CD8-positive, alpha-beta memory T cell (primary cell): ENCODE measurements at regions not wholly inside any gene's neighbourhood (a gene's known extent, or its start where the extent isn't known, plus 50 kb on each side); places are given as distances from the start of the nearest gene placed in this dataset.

Source experiments
- CTCF ChIA-PET: fragments of 350-600 bp; sonication (Branson Sonifier 250); formaldehyde crosslinking; loops from one replicate; lab custom pipeline; 2021; ENCODE audit warnings: antibody characterized with exemption; lab: Charles Lee
- POLR2A ChIA-PET: fragments of 350-600 bp; sonication (Branson Sonifier 250); formaldehyde crosslinking; loops from one replicate; lab custom pipeline; 2021; ENCODE audit warnings: antibody characterized with exemption; lab: Charles Lee
- DNase-seq, 5 donors: peaks; one replicate each; pipeline versions ENCODE4 v3.0.0 to v3.0.0-alpha.2; 2020 to 2022; ENCODE audit warnings: mixed read lengths in 1 of 5
- H3K27ac ChIP-seq: one replicate; pipeline ENCODE4 v1.7.0; 2013; ENCODE audit warnings: low read depth, mild to moderate bottlenecking, low read length, moderate library complexity
- H3K27me3 ChIP-seq: 2 replicates; pipeline ENCODE4 v1.7.0; 2013; ENCODE audit warnings: low read length, mild to moderate bottlenecking; ENCODE audit not compliant: insufficient read depth, poor library complexity, severe bottlenecking
- H3K36me3 ChIP-seq: 2 replicates; pipeline ENCODE4 v1.7.0; 2013; ENCODE audit warnings: mild to moderate bottlenecking, low read length, moderate library complexity; ENCODE audit not compliant: insufficient read depth
- H3K4me1 ChIP-seq: 2 replicates; pipeline ENCODE4 v1.7.0; 2013; ENCODE audit warnings: mild to moderate bottlenecking, low read length, moderate library complexity; ENCODE audit not compliant: insufficient read depth
- H3K4me3 ChIP-seq: 2 replicates; pipeline ENCODE4 v1.7.0; 2013; ENCODE audit warnings: mild to moderate bottlenecking, low read length
- H3K9me3 ChIP-seq: 2 replicates; pipeline ENCODE4 v1.7.0; 2013; ENCODE audit warnings: mild to moderate bottlenecking, low read length
- H3K27ac Mint-ChIP-seq, 8 donors: one replicate each; pipeline ENCODE4 v1.8.0; 2020 to 2021; ENCODE audit warnings: mixed read lengths in 8 of 8, mild to moderate bottlenecking in 6 of 8, inconsistent platforms in 3 of 8, moderate library complexity in 3 of 8
- H3K27me3 Mint-ChIP-seq, 2 donors: one replicate each; pipeline ENCODE4 v1.8.0; 2020 to 2021; ENCODE audit warnings: mixed read lengths in 2 of 2, mild to moderate bottlenecking in 1 of 2, moderate library complexity in 1 of 2
- H3K36me3 Mint-ChIP-seq, 3 donors: one replicate each; pipeline ENCODE4 v1.8.0; 2020 to 2021; ENCODE audit warnings: mixed read lengths in 3 of 3, inconsistent platforms in 1 of 3, mild to moderate bottlenecking in 1 of 3
- H3K4me1 Mint-ChIP-seq, 3 donors: one replicate each; pipeline ENCODE4 v1.8.0; 2020 to 2021; ENCODE audit warnings: mixed read lengths in 3 of 3, inconsistent platforms in 1 of 3, mild to moderate bottlenecking in 1 of 3
- H3K4me3 Mint-ChIP-seq, 7 donors: one replicate each; pipeline ENCODE4 v1.8.0; 2020 to 2021; ENCODE audit warnings: mixed read lengths in 7 of 7, mild to moderate bottlenecking in 6 of 7, moderate library complexity in 4 of 7, inconsistent platforms in 2 of 7
- H3K9me3 Mint-ChIP-seq, 5 donors: one replicate each; pipeline ENCODE4 v1.8.0; 2020 to 2022; ENCODE audit warnings: mixed read lengths in 5 of 5, mild to moderate bottlenecking in 3 of 5, moderate library complexity in 2 of 5, inconsistent platforms in 1 of 5

DNA sequence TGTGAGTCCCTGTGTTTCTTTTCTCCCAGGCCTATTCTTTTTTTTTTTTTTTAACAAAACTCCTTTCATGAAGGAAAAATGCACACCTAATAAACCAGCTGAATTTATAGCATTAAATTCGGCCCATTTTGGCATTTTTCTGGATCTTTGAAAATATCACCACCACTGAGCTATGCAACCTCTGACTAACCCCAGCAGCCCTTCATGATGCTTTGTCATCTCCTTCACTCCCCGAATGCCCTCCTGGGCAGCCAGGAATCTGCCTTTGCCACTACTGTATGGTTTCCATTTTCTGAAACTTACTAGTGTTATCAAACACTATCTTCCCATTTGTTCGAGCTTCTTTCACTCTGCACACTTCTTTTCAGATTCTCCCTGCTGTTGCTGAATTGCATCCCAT lies 97.9 kb downstream of the ZNF280B start:
- Mint-ChIP-seq H3K9me3 (no peaks in the 10 kb centered on the region), H3K36me3 (no peaks in the 10 kb centered on the region), H3K27me3 (peaks cover 23 to 84% of the 10 kb centered on the region in 2 donors), H3K27ac (peak overlapping the region in 1 of 8 donors; percentile 51), H3K4me1 (no peaks in the 10 kb centered on the region), H3K4me3 (no peak overlapping the region)
- peaks cover 8% of the 10 kb centered on the region for H3K27me3 ChIP-seq
- no peaks in the 10 kb centered on the region for H3K36me3 ChIP-seq
- CTCF ChIA-PET: no interaction called here
- no peaks in the 10 kb centered on the region for H3K4me1 ChIP-seq
- H3K27ac ChIP-seq: no peak overlapping the region
- H3K9me3 ChIP-seq: no peaks in the 10 kb centered on the region
- H3K4me3 ChIP-seq: no peak overlapping the region
- DNase-seq: no peak
- POLR2A ChIA-PET: no interaction called here

DNA sequence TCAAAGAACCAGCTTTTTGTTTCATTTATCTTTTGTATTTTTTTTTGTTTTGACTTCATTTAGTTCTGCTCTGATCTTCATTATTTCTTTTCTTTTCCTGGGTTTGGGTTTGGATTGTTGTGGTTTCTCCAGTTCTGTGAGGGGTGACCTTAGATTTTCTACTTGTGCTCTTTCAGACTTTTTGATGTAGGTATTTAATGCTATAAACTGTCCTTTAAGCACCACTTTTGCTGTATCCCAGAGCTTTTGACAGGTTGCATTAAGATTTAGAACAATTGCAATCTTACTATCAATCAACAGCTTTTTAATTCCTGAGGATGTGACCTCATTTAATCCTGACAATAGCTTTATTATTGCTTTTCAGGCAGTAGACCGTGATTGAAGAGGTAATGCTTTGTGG lies 94.3 kb downstream of the ZNF280B start:
- no peaks in the 10 kb centered on the region for H3K4me1 Mint-ChIP-seq
- no peak for DNase-seq
- CTCF ChIA-PET: no interaction called here
- no peak overlapping the region for H3K27ac Mint-ChIP-seq
- H3K27me3 ChIP-seq: peaks cover 10% of the 10 kb centered on the region
- H3K27me3 Mint-ChIP-seq: peaks cover 17 to 83% of the 10 kb centered on the region in 2 donors
- H3K9me3 Mint-ChIP-seq: no peaks in the 10 kb centered on the region
- H3K27ac ChIP-seq: no peak overlapping the region
- no peak overlapping the region for H3K4me3 Mint-ChIP-seq
- H3K9me3 ChIP-seq: no peaks in the 10 kb centered on the region
- no peaks in the 10 kb centered on the region for H3K4me1 ChIP-seq
- no peaks in the 10 kb centered on the region for H3K36me3 Mint-ChIP-seq
- POLR2A ChIA-PET: no interaction called here
- H3K4me3 ChIP-seq: no peak overlapping the region
- H3K36me3 ChIP-seq: no peaks in the 10 kb centered on the region

DNA sequence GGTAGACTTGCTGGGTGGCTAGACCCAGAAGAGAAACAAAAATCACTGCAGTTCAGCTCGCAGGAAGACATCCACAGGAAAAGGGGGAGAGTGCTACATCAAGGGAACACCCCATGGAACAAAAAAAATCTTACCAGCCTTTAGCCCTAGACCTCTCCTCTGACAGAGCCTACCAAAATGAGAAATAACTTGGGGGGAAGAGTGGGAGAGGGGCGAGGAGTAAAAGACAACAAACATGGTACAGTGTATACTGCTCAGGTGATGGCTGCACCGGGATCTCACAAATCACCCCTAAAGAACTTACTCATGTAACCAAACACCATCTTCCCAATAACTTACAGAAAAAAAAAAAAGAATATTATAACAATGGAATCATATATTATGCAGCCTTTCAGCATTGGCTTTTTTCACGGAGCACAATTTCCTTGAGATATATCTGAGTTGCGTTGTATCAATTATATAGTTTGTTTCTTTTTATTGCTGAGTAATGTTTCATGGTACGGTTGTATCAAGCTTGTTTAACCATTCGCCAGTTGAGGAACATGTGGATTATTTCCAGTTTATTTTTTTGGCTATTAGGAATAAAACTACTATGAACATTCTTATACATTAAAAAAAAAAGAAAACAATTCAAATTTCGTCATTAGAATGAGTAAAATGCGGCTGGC lies 90.9 kb downstream of the ZNF280B start:
- H3K4me1 Mint-ChIP-seq: no peaks in the 10 kb centered on the region
- Histone ChIP-seq H3K27me3 (peaks cover 3% of the 10 kb centered on the region), H3K9me3 (no peaks in the 10 kb centered on the region), H3K36me3 (no peaks in the 10 kb centered on the region), H3K27ac (no peak overlapping the region), H3K4me3 (no peak overlapping the region), H3K4me1 (no peaks in the 10 kb centered on the region)
- no peak overlapping the region for H3K4me3 Mint-ChIP-seq
- no peaks in the 10 kb centered on the region for H3K36me3 Mint-ChIP-seq
- ChIA-PET CTCF (no interaction called here), POLR2A (no interaction called here)
- H3K27ac Mint-ChIP-seq: no peak overlapping the region
- H3K27me3 Mint-ChIP-seq: peaks cover 14 to 79% of the 10 kb centered on the region in 2 donors
- no peak for DNase-seq
- no peaks in the 10 kb centered on the region for H3K9me3 Mint-ChIP-seq

DNA sequence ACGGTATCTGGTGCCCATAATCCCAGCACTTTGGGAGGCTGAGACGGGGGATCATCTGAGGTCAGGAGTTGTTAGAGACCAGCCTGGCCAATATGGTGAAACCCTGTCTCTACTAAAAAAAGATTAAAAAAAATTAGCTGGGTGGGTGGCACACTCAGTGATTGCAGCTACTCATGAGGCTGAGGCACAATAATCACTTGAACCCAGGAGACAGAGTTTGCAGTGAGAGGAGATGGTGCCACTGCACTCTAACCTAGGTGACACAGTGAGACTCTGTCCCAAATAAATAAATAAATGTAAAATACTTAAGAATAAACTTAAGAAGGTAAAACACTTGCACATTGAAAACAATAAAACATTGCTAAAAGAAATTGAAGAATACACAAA lies 90.4 kb downstream of the ZNF280B start:
- no peak for DNase-seq
- Mint-ChIP-seq H3K4me1 (no peaks in the 10 kb centered on the region), H3K9me3 (no peaks in the 10 kb centered on the region), H3K27ac (no peak overlapping the region), H3K36me3 (no peaks in the 10 kb centered on the region), H3K27me3 (peaks cover 13 to 76% of the 10 kb centered on the region in 2 donors), H3K4me3 (no peak overlapping the region)
- Histone ChIP-seq H3K4me3 (no peak overlapping the region), H3K4me1 (no peaks in the 10 kb centered on the region), H3K27ac (no peak overlapping the region), H3K36me3 (no peaks in the 10 kb centered on the region), H3K9me3 (no peaks in the 10 kb centered on the region), H3K27me3 (peaks cover 3% of the 10 kb centered on the region)
- ChIA-PET CTCF (no interaction called here), POLR2A (no interaction called here)

DNA sequence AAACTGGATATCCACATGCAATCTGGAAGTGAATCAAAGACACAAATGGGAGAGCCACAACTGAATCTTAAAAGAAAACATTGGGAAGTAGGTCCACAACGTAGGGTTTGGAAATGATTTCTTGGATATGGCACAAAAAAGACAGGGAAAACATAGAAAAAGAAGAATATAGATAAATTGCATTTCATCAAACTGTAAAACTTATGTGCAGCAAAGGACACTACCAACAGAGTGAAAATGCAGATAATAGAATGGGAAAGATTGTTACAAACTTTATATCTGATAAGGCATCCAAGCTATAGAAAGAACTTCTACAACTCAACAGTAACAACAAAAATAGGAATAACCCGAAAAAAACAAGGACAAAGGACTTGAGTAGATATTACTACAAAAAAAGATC lies 89.6 kb downstream of the ZNF280B start:
- Histone ChIP-seq H3K36me3 (no peaks in the 10 kb centered on the region), H3K9me3 (no peaks in the 10 kb centered on the region), H3K4me1 (no peaks in the 10 kb centered on the region), H3K27me3 (peaks cover 3% of the 10 kb centered on the region), H3K4me3 (no peak overlapping the region), H3K27ac (no peak overlapping the region)
- ChIA-PET POLR2A (no interaction called here), CTCF (no interaction called here)
- no peaks in the 10 kb centered on the region for H3K4me1 Mint-ChIP-seq
- H3K4me3 Mint-ChIP-seq: no peak overlapping the region
- peaks cover 13 to 73% of the 10 kb centered on the region in 2 donors for H3K27me3 Mint-ChIP-seq
- no peak for DNase-seq
- H3K9me3 Mint-ChIP-seq: no peaks in the 10 kb centered on the region
- H3K36me3 Mint-ChIP-seq: no peaks in the 10 kb centered on the region
- no peak overlapping the region for H3K27ac Mint-ChIP-seq

DNA sequence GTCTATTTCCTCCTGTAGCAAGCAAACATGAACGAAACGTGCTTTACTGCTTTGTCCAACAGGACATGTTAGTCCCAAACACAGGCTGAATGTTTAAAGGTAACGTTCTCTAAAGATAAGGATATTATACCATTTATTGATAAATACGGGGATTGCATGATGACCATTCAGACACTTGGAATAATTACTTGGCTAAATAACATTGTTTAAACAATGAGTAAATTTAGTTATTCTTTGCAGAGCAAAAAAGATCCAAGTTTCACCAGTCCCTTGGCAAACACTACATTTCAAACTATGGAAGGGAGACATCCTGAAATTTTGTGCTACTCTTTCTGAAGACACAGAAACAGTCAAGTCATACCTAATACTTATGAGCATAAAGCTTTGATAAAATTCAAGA lies 88.0 kb downstream of the ZNF280B start:
- H3K4me3 ChIP-seq: no peak overlapping the region
- Mint-ChIP-seq H3K27me3 (peaks cover 12 to 70% of the 10 kb centered on the region in 2 donors), H3K4me3 (no peak overlapping the region), H3K9me3 (no peaks in the 10 kb centered on the region), H3K36me3 (no peaks in the 10 kb centered on the region), H3K4me1 (no peaks in the 10 kb centered on the region), H3K27ac (no peak overlapping the region)
- CTCF ChIA-PET: no interaction called here
- no peaks in the 10 kb centered on the region for H3K36me3 ChIP-seq
- H3K4me1 ChIP-seq: no peaks in the 10 kb centered on the region
- no peak overlapping the region for H3K27ac ChIP-seq
- H3K27me3 ChIP-seq: peaks cover 3% of the 10 kb centered on the region
- no peak for DNase-seq
- POLR2A ChIA-PET: no interaction called here
- H3K9me3 ChIP-seq: no peaks in the 10 kb centered on the region

DNA sequence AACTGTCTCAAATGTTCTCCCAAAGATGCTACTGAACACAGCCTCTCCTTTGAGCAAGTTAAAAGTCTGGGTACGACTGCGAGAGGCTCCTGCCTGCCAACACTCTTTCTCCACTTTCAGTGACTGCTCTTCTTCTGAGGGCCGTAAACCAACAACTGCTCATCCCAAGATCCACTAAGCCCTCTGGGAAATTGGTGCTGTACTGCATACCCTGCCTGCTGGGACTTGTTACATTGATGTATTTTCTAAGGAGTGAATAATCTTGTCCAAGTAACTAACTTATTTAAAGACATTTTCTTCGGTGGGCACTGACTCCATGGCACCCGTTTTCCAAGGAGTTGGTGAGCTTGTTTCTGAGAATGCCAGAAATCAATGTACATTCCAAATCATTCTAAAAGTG lies 87.2 kb downstream of the ZNF280B start:
- Mint-ChIP-seq H3K9me3 (no peaks in the 10 kb centered on the region), H3K36me3 (no peaks in the 10 kb centered on the region), H3K4me1 (no peaks in the 10 kb centered on the region), H3K27me3 (peaks cover 10 to 64% of the 10 kb centered on the region in 2 donors), H3K27ac (no peak overlapping the region), H3K4me3 (no peak overlapping the region)
- ChIA-PET POLR2A (no interaction called here), CTCF (no interaction called here)
- peaks cover 3% of the 10 kb centered on the region for H3K27me3 ChIP-seq
- DNase-seq: no peak
- H3K4me3 ChIP-seq: no peak overlapping the region
- no peaks in the 10 kb centered on the region for H3K36me3 ChIP-seq
- no peak overlapping the region for H3K27ac ChIP-seq
- no peaks in the 10 kb centered on the region for H3K9me3 ChIP-seq
- H3K4me1 ChIP-seq: no peaks in the 10 kb centered on the region

DNA sequence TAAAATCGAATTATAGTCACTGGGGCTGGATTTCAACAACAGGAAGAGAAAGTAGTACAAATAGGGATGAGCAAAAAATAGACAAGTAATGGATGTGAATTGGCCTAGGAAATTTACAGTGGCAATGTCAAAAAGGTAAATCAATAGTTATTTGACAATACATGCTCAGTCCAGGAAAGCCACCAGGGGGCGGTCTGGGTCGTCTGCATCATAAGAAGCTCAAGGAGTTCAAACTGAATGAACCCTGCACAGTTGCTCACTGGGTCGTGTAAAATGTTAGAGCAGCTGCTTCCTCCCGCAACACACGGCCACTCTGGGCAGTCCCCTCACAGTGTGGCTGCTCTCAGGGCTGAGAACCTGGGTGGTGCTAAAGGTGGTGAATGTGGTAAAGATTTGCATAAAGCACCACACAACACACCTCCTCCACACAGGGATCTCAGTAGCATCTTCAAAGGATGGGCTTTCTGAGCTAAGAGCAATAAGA lies 85.9 kb downstream of the ZNF280B start:
- POLR2A ChIA-PET: no interaction called here
- H3K36me3 ChIP-seq: no peaks in the 10 kb centered on the region
- no peaks in the 10 kb centered on the region for H3K9me3 ChIP-seq
- H3K27ac ChIP-seq: no peak overlapping the region
- H3K9me3 Mint-ChIP-seq: no peaks in the 10 kb centered on the region
- no peaks in the 10 kb centered on the region for H3K4me1 Mint-ChIP-seq
- peak; percentile 26 to 67 (median 29) for DNase-seq
- no peak overlapping the region for H3K4me3 Mint-ChIP-seq
- H3K27ac Mint-ChIP-seq: no peak overlapping the region
- H3K4me1 ChIP-seq: no peaks in the 10 kb centered on the region
- CTCF ChIA-PET: interaction anchor here (0.7 to 1.5 kb wide), 4 partner anchors 8 to 24 kb away, joined by 3 to 4 read pairs (median 4); no protein-coding TSS in a partner anchor
- no peaks in the 10 kb centered on the region for H3K27me3 ChIP-seq
- H3K4me3 ChIP-seq: no peak overlapping the region
- H3K36me3 Mint-ChIP-seq: no peaks in the 10 kb centered on the region
- H3K27me3 Mint-ChIP-seq: peaks cover 7 to 57% of the 10 kb centered on the region in 2 donors
